Pulmonary artery endothelial cell (primary cell): ENCODE measurements at regions not wholly inside any gene's neighbourhood (a gene's known extent, or its start where the extent isn't known, plus 50 kb on each side); places are given as distances from the start of the nearest gene placed in this dataset.
A peak's percentile ranks its signal among the peaks of the same experiment; 100 is the strongest.
"Not testable (repeated sequence)": the region's sequence is repeated elsewhere in the genome, so short reads cannot be mapped to it uniquely, and the experiment has no call there.

Source experiments
- DNase-seq: peaks from one replicate; pipeline ENCODE4 v3.0.0-alpha.2; 2011; ENCODE audit warnings: low read depth, low spot score

- DNase-seq, result no peak
These were observed 216.5 kb upstream of the TENT5A start for GRCh38 chr6:81969011-81969410.

- DNase-seq, result no peak
These were observed 214.5 kb upstream of the TENT5A start for GRCh38 chr6:81966968-81967367.

GRCh38 chr6:81962198-81962597, 209.7 kb upstream of the TENT5A start:
- DNase-seq, result no peak

GRCh38 chr6:81950877-81951276, 198.4 kb upstream of the TENT5A start:
- no peak for DNase-seq

- DNase-seq, result no peak
These were observed 196.4 kb upstream of the TENT5A start for GRCh38 chr6:81948861-81949260.

- DNase-seq, result not testable (repeated sequence)
These were observed 195.7 kb upstream of the TENT5A start for GRCh38 chr6:81948196-81948595.

GRCh38 chr6:81944661-81945060, 192.2 kb upstream of the TENT5A start:
- no peak for DNase-seq

GRCh38 chr6:81942842-81943241, 190.4 kb upstream of the TENT5A start:
- DNase-seq, result not testable (repeated sequence)

GRCh38 chr6:81942067-81942370, 189.5 kb upstream of the TENT5A start:
- DNase-seq, result no peak

- no peak for DNase-seq
These were observed 188.0 kb upstream of the TENT5A start for GRCh38 chr6:81940451-81940985.

- no peak for DNase-seq
These were observed 187.3 kb upstream of the TENT5A start for GRCh38 chr6:81939766-81940165.

- no peak for DNase-seq
These were observed 186.7 kb upstream of the TENT5A start for GRCh38 chr6:81938991-81939732.

- peak; percentile 37 for DNase-seq
These were observed 185.8 kb upstream of the TENT5A start for GRCh38 chr6:81938014-81938856.

GRCh38 chr6:81937296-81937937, 184.9 kb upstream of the TENT5A start:
- DNase-seq, result no peak

GRCh38 chr6:81934936-81935335, 182.5 kb upstream of the TENT5A start:
- no peak for DNase-seq

- DNase-seq, result no peak
These were observed 181.1 kb upstream of the TENT5A start for GRCh38 chr6:81933608-81934051.

- DNase-seq, result no peak
These were observed 180.6 kb upstream of the TENT5A start for GRCh38 chr6:81933089-81933488.

GRCh38 chr6:81932448-81932847, 180.0 kb upstream of the TENT5A start:
- DNase-seq, result not testable (repeated sequence)

GRCh38 chr6:81929828-81930227, 177.3 kb upstream of the TENT5A start:
- DNase-seq, result no peak

- DNase-seq, result no peak
These were observed 172.7 kb upstream of the TENT5A start for GRCh38 chr6:81925201-81925600.

- no peak for DNase-seq
These were observed 157.8 kb upstream of the TENT5A start for GRCh38 chr6:81909981-81910900.
